A673 (cell line): ENCODE measurements at regions not wholly inside any gene's neighbourhood (a gene's known extent, or its start where the extent isn't known, plus 50 kb on each side); places are given as distances from the start of the nearest gene placed in this dataset.
"Not testable (repeated sequence)": the region's sequence is repeated elsewhere in the genome, so short reads cannot be mapped to it uniquely, and the experiment has no call there.

Experiments used
- BruUV-seq: library from RNA; stranded (reverse); fragments of 400-500 nt; replicated peaks from 2 replicates; lab custom pipeline; 2021; lab: Mats Ljungman, UMichigan
- CTCF ChIA-PET: fragments of 300-600 bp; sonication (Branson Sonifier 250); formaldehyde crosslinking; loops from one replicate; lab custom pipeline; 2022; ENCODE audit warnings: antibody characterized with exemption; lab: Charles Lee
- POLR2A ChIA-PET: fragments of 300-600 bp; sonication (Branson Sonifier 250); formaldehyde crosslinking; loops from one replicate; lab custom pipeline; 2022; ENCODE audit warnings: antibody characterized with exemption; ENCODE audit not compliant: low non-redundant PET; lab: Charles Lee
- DNase-seq: peaks from one replicate; pipeline ENCODE4 v3.0.0-alpha.2; 2015; ENCODE audit warnings: low spot score
- H3K27ac ChIP-seq: fragments of 200-600 bp; sonication (generic); 2 replicates; pipeline ENCODE4 v1.5.1; 2016; ENCODE audit warnings: mixed run types, low read depth, mild to moderate bottlenecking, mixed read lengths, antibody characterized with exemption, low read length; ENCODE audit not compliant: poor library complexity, severe bottlenecking
- H3K27me3 ChIP-seq: fragments of 200-600 bp; sonication (generic); replicated peaks from 2 replicates; pipeline ENCODE4 v1.6.1; 2017; ENCODE audit warnings: mixed run types, low read depth, mild to moderate bottlenecking, mixed read lengths, antibody characterized with exemption, low read length; ENCODE audit not compliant: insufficient read depth, poor library complexity
- H3K36me3 ChIP-seq: fragments of 200-600 bp; sonication (generic); 2 replicates; pipeline ENCODE4 v1.6.1; 2016; ENCODE audit warnings: mixed run types, mild to moderate bottlenecking, mixed read lengths, antibody characterized with exemption, low read length; ENCODE audit not compliant: insufficient read depth, poor library complexity, severe bottlenecking
- H3K4me1 ChIP-seq: fragments of 200-600 bp; sonication (generic); 2 replicates; pipeline ENCODE4 v1.6.1; 2017; ENCODE audit warnings: mixed run types, mild to moderate bottlenecking, mixed read lengths, antibody characterized with exemption, low read length; ENCODE audit not compliant: insufficient read depth, poor library complexity, severe bottlenecking
- H3K4me3 ChIP-seq: fragments of 200-600 bp; sonication (generic); 2 replicates; pipeline ENCODE4 v1.5.1; 2016; ENCODE audit warnings: low read depth, mixed run types, mild to moderate bottlenecking, mixed read lengths, low read length; ENCODE audit not compliant: poor library complexity, severe bottlenecking
- H3K9me3 ChIP-seq: fragments of 200-600 bp; sonication (generic); 2 replicates; pipeline ENCODE4 v1.6.1; 2016; ENCODE audit warnings: mixed run types, low read depth, mild to moderate bottlenecking, mixed read lengths, antibody characterized with exemption, low read length; ENCODE audit not compliant: poor library complexity, severe bottlenecking
- CTCF ChIP-seq: fragments of 300-800, 200-600 bp; sonication (generic); conservative IDR thresholded peaks from 2 replicates; pipeline ENCODE4 v1.5.1; 2017; ENCODE audit warnings: low read depth, mild to moderate bottlenecking, antibody characterized with exemption, low read length, moderate library complexity, mixed read lengths
- EZH2 ChIP-seq: fragments of 200-600 bp; sonication (generic); IDR thresholded peaks from 2 replicates; pipeline ENCODE4 v1.6.1; 2017; ENCODE audit warnings: borderline replicate concordance, low read depth, mild to moderate bottlenecking, mixed read lengths, antibody characterized with exemption, low read length; ENCODE audit not compliant: poor library complexity, severe bottlenecking
- intact Hi-C: fragments of 100-400 bp; cut with micrococcal nuclease; formaldehyde crosslinking; loops from one replicate; pipeline ENCODE4 v1.10.0; 2022; ENCODE audit not compliant: unreplicated experiment

- CTCF ChIA-PET: no interaction called here
- DNase-seq: no peak
- POLR2A ChIA-PET: interaction anchor here (0.7 kb wide), 1 partner anchor 29 kb away, joined by 3 read pairs; no protein-coding TSS in a partner anchor
- H3K27me3 ChIP-seq: peaks cover 4% of the 10 kb centered on the region
- no peaks in the 10 kb centered on the region for H3K4me1 ChIP-seq
- TF ChIP-seq EZH2 (no peak), CTCF (no peak)
- H3K27ac ChIP-seq: no peak overlapping the region
- BruUV-seq: no TSS peak
- no peak overlapping the region for H3K4me3 ChIP-seq
- intact Hi-C loops: no loop called here
- H3K36me3 ChIP-seq: no peaks in the 10 kb centered on the region
- H3K9me3 ChIP-seq: no peaks in the 10 kb centered on the region
Measured at GRCh38 chr12:20109676-20110075, 258.7 kb upstream of the PDE3A start.

DNA sequence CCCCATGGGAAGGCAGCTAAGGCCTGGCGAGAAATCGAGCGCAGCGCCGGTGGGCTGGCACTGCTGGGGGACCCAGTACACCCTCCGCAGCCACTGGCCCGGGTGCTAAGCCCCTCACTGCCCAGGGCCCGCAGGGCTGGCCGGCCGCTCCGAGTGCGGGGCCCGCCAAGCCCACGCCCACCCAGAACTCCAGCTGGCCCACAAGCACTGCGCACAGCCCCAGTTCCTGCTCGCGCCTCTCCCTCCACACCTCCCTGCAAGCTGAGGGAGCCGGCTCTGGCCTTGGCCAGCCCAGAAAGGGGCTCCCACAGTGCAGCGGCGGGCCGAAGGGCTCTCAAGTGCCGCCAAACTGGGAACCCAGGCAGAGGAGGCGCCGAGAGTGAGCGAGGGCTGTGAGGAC, 253.0 kb upstream of the PDE3A start:
- H3K4me1 ChIP-seq, intact Hi-C loops, H3K27ac ChIP-seq, DNase-seq, H3K9me3 ChIP-seq, H3K27me3 ChIP-seq, H3K36me3 ChIP-seq, BruUV-seq, H3K4me3 ChIP-seq, POLR2A ChIA-PET, CTCF ChIA-PET: not testable (repeated sequence)

DNA sequence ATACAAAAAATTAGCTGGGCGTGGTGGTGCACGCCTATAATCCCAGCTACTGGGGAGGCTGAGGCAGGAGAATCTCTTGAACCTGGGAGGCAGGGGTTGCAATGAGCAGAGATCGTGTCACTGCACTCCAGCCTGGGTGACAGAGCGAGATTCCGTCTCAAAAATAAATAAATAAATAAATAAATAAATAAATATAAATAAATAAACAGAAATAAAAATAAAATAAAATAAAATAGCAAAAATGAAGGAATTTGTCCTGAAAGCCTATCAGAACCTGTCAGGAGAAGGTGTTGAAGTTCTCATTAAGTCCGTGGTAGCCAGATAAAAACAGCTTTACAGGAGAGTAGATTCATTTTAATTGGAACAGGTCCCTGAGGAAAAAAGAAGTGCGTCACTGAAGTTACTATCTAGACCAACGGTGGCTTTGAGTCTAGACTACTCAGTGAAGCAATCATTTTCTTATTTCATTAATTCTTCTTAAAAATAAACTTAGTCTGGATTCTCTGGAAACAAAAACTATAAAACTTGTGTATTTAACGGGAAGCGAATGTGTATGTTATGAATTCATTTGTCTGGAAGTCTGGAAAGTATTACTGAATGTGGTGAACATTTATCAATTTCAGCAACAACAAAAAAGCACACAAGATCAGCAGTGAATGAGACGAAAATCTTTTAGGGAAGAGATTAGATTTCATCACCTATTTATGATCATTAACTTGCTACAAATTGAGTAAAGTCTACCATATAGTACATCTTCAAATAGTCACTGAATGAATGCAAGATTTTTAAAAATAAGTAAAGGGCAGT, 248.5 kb upstream of the PDE3A start:
- CTCF ChIA-PET: no interaction called here

More for the DNA sequence above, 248.5 kb upstream of the PDE3A start:
- no peaks in the 10 kb centered on the region for H3K36me3 ChIP-seq
- no peak overlapping the region for H3K4me3 ChIP-seq
- H3K27me3 ChIP-seq: no peaks in the 10 kb centered on the region
- intact Hi-C loops: loop anchor here (5.0 to 10.0 kb wide), 3 partner anchors 93 to 483 kb away; no protein-coding TSS in a partner anchor
- TF ChIP-seq CTCF: no peak
- no peak for TF ChIP-seq EZH2
- POLR2A ChIA-PET: no interaction called here
- DNase-seq: peak; percentile 12
- no TSS peak for BruUV-seq
- no peaks in the 10 kb centered on the region for H3K9me3 ChIP-seq
- peaks cover 25% of the 10 kb centered on the region for H3K4me1 ChIP-seq
- no peak overlapping the region for H3K27ac ChIP-seq
